ENCODE measurements at regions not wholly inside any gene's neighbourhood (a gene's known extent, or its start where the extent isn't known, plus 50 kb on each side); places are given as distances from the start of the nearest gene placed in this dataset.

DNA sequence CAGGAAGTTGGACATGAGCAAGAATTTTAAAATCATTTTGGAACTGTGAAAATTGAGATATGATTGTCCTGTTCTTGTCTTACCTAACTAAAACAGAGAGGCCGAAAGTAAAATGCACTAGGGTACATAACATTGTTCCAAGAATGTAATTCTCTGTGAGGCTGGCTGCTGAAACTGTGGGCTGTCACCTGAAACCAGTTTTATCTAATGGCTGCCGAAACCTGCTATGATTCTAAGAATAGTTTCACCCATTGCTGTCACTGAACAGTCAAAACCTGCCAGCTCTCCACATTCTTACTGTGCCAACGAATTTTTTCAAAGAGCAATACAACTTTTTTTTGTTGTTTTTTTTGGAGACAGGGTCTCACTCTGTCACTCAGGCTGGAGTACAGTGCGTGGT is 119.3 kb upstream of the ZSWIM2 start:
- TF ChIP-seq, protein P1, sequence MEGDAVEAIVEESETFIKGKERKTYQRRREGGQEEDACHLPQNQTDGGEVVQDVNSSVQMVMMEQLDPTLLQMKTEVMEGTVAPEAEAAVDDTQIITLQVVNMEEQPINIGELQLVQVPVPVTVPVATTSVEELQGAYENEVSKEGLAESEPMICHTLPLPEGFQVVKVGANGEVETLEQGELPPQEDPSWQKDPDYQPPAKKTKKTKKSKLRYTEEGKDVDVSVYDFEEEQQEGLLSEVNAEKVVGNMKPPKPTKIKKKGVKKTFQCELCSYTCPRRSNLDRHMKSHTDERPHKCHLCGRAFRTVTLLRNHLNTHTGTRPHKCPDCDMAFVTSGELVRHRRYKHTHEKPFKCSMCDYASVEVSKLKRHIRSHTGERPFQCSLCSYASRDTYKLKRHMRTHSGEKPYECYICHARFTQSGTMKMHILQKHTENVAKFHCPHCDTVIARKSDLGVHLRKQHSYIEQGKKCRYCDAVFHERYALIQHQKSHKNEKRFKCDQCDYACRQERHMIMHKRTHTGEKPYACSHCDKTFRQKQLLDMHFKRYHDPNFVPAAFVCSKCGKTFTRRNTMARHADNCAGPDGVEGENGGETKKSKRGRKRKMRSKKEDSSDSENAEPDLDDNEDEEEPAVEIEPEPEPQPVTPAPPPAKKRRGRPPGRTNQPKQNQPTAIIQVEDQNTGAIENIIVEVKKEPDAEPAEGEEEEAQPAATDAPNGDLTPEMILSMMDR (IDR thresholded peaks at IDR 0.05; ENCODE audit: insufficient read depth, low read length): no peak
- TF ChIP-seq POLR2AphosphoS5 (IDR thresholded peaks at IDR 0.05; ENCODE audit: low read depth): no peak
- TF ChIP-seq, protein P2, sequence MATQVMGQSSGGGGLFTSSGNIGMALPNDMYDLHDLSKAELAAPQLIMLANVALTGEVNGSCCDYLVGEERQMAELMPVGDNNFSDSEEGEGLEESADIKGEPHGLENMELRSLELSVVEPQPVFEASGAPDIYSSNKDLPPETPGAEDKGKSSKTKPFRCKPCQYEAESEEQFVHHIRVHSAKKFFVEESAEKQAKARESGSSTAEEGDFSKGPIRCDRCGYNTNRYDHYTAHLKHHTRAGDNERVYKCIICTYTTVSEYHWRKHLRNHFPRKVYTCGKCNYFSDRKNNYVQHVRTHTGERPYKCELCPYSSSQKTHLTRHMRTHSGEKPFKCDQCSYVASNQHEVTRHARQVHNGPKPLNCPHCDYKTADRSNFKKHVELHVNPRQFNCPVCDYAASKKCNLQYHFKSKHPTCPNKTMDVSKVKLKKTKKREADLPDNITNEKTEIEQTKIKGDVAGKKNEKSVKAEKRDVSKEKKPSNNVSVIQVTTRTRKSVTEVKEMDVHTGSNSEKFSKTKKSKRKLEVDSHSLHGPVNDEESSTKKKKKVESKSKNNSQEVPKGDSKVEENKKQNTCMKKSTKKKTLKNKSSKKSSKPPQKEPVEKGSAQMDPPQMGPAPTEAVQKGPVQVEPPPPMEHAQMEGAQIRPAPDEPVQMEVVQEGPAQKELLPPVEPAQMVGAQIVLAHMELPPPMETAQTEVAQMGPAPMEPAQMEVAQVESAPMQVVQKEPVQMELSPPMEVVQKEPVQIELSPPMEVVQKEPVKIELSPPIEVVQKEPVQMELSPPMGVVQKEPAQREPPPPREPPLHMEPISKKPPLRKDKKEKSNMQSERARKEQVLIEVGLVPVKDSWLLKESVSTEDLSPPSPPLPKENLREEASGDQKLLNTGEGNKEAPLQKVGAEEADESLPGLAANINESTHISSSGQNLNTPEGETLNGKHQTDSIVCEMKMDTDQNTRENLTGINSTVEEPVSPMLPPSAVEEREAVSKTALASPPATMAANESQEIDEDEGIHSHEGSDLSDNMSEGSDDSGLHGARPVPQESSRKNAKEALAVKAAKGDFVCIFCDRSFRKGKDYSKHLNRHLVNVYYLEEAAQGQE (IDR thresholded peaks at IDR 0.05; ENCODE audit: insufficient replicate concordance, low read depth): no peak
- TF ChIP-seq GABPA (IDR thresholded peaks at IDR 0.05; ENCODE audit: low read depth): no peak
- no peak for TF ChIP-seq SPI1 (IDR thresholded peaks at IDR 0.05; ENCODE audit: borderline replicate concordance, low read depth)
